B cell (primary cell): ENCODE measurements at regions not wholly inside any gene's neighbourhood (a gene's known extent, or its start where the extent isn't known, plus 50 kb on each side); places are given as distances from the start of the nearest gene placed in this dataset.

ENCODE experiments used
- ATAC-seq: fragments of 200-7000 bp; cut with Tn5 transposase; one replicate; pipeline ENCODE4 v1.10.0; 2021; ENCODE audit warnings: low read depth, mild to moderate bottlenecking, moderate number of reproducible peaks, moderate library complexity
- CTCF ChIA-PET: fragments of 350-600 bp; sonication (Branson Sonifier 250); formaldehyde crosslinking; loops from one replicate; lab custom pipeline; 2021; ENCODE audit warnings: antibody characterized with exemption, inconsistent platforms; lab: Charles Lee
- POLR2A ChIA-PET: fragments of 350-600 bp; sonication (Branson Sonifier 250); formaldehyde crosslinking; loops from one replicate; lab custom pipeline; 2021; ENCODE audit warnings: antibody characterized with exemption; lab: Charles Lee
- DNase-seq: peaks from one replicate; pipeline ENCODE4 v3.0.0; 2013
- H2AFZ ChIP-seq: 2 replicates; pipeline ENCODE4 v1.6.1; 2012; ENCODE audit warnings: mild to moderate bottlenecking, low read depth, low read length; ENCODE audit not compliant: insufficient read depth, poor library complexity, severe bottlenecking
- H3K27ac ChIP-seq, 2 donors: 1 replicate in 1 of 2; 2 replicates in 1 of 2; pipeline ENCODE4 v1.5.1; 2012 to 2013; ENCODE audit warnings: low read length in 2 of 2, mild to moderate bottlenecking in 2 of 2, moderate library complexity in 1 of 2
- H3K27me3 ChIP-seq, 4 experiments: fragments of 200-600 bp in 1 of 4; sonication (generic) in 1 of 4; replicated peaks in 1 of 4; 1 replicate in 2 of 4; 2 replicates in 2 of 4; pipeline versions ENCODE4 v1.6.1 to v1.7.0; 2013 to 2016; ENCODE audit warnings: low read length in 3 of 4, mild to moderate bottlenecking in 2 of 4, mixed read lengths in 1 of 4, moderate library complexity in 1 of 4; ENCODE audit not compliant: insufficient read depth in 4 of 4, control insufficient read depth in 3 of 4; ENCODE audit errors: control extremely low read depth in 1 of 4
- H3K36me3 ChIP-seq, 2 experiments: replicated peaks in 1 of 2; 1 replicate in 1 of 2; 2 replicates in 1 of 2; pipeline versions ENCODE4 v1.6.1 to v1.7.1; 2013; ENCODE audit warnings: low read length in 1 of 2; ENCODE audit not compliant: insufficient read depth in 2 of 2, control insufficient read depth in 1 of 2; ENCODE audit errors: control extremely low read depth in 1 of 2, extremely low read depth in 1 of 2
- H3K4me1 ChIP-seq, 2 donors: fragments of 200-600 bp in 1 of 2; sonication (generic) in 1 of 2; 1 replicate in 1 of 2; 2 replicates in 1 of 2; pipeline versions ENCODE4 v1.5.1 to v1.6.1; 2013 to 2017; ENCODE audit warnings: low read length in 2 of 2; ENCODE audit not compliant: control insufficient read depth in 2 of 2, insufficient read depth in 2 of 2
- H3K4me2 ChIP-seq: replicated peaks from 2 replicates; pipeline ENCODE3; 2012; ENCODE audit warnings: mild to moderate bottlenecking, low read depth, low read length; ENCODE audit not compliant: poor library complexity, severe bottlenecking
- H3K4me3 ChIP-seq, 5 experiments: fragments of 200-600 bp in 1 of 5; sonication (generic) in 1 of 5; 1 replicate in 3 of 5; 2 replicates in 2 of 5; pipeline versions ENCODE4 v1.5.1 to v1.7.0; 2011 to 2016; ENCODE audit warnings: low read length in 4 of 5, mild to moderate bottlenecking in 4 of 5, low read depth in 2 of 5, control low read depth in 1 of 5, moderate library complexity in 1 of 5; ENCODE audit not compliant: insufficient read depth in 1 of 5; ENCODE audit errors: control extremely low read depth in 1 of 5, extremely low read depth in 1 of 5
- H3K79me2 ChIP-seq: fragments of 200-600 bp; sonication (generic); one replicate; pipeline ENCODE4 v1.6.0; 2016; ENCODE audit warnings: low read length; ENCODE audit not compliant: control insufficient read depth, insufficient read depth
- H3K9ac ChIP-seq: fragments of 200-600 bp; sonication (generic); 2 replicates; pipeline ENCODE4 v1.6.1; 2017; ENCODE audit warnings: mild to moderate bottlenecking, low read length, moderate library complexity
- H3K9me3 ChIP-seq, 3 donors: one replicate each; pipeline versions ENCODE4 v1.6.1 to v1.7.1; 2013; ENCODE audit warnings: low read length in 2 of 3; ENCODE audit not compliant: control insufficient read depth in 2 of 3, insufficient read depth in 1 of 3; ENCODE audit errors: control extremely low read depth in 1 of 3
- H4K20me1 ChIP-seq: 2 replicates; pipeline ENCODE4 v1.6.0; 2012; ENCODE audit warnings: mild to moderate bottlenecking, low read length; ENCODE audit not compliant: insufficient read depth, control insufficient read depth, poor library complexity, severe bottlenecking
- H3K27ac Mint-ChIP-seq: one replicate; pipeline ENCODE4 v1.8.0; 2021; ENCODE audit warnings: mixed read lengths
- H3K27me3 Mint-ChIP-seq: one replicate; pipeline ENCODE4 v1.8.0; 2021; ENCODE audit warnings: mixed read lengths
- H3K4me1 Mint-ChIP-seq: one replicate; pipeline ENCODE4 v1.8.0; 2021; ENCODE audit warnings: mixed read lengths
- H3K4me3 Mint-ChIP-seq: one replicate; pipeline ENCODE4 v1.8.0; 2021; ENCODE audit warnings: mixed read lengths
- H3K9me3 Mint-ChIP-seq: one replicate; pipeline ENCODE4 v1.8.0; 2022; ENCODE audit warnings: mixed read lengths; ENCODE audit not compliant: insufficient read depth
- CTCF ChIP-seq: fragments of 200-600 bp; IDR thresholded peaks from one replicate; pipeline ENCODE4 v1.8.0; 2022; ENCODE audit warnings: antibody characterized with exemption, mild to moderate bottlenecking
- EZH2 ChIP-seq: IDR thresholded peaks from 2 replicates; pipeline ENCODE4 v1.6.1; 2012; ENCODE audit warnings: borderline replicate concordance, low read depth, mild to moderate bottlenecking, moderate library complexity, low read length; ENCODE audit not compliant: insufficient read depth, poor library complexity, severe bottlenecking
- WGBS: methylation state at CpG from one replicate; pipeline ENCODE4 v1.1.5; 2013; ENCODE audit warnings: missing lambda C conversion rate; ENCODE audit not compliant: insufficient coverage; 5-methylcytosine and 5-hydroxymethylcytosine counted together
- intact Hi-C: fragments of 100-400 bp; cut with micrococcal nuclease; formaldehyde crosslinking; loops from one replicate; pipeline ENCODE4 v1.10.0; 2022

DNA sequence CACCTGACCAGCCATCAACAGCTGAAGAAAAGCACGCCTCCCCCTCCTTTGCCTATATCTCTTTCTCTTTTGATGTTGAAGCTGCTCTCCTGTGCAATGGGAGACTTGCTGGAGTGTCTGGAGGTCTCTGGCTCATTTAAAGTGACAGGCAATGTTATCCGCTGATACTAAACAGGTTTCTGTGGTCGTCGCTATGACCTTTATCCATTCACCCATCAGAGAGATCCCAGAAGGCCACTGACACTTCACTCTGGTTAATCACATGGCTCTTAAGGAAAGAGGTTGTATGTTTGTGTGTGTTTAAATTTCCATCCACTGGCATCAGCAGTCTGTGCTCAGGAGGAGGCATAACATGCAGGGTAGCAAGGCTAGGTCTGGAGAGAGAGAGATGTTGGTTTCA lies 277.3 kb downstream of the MTX2 start:
- Histone ChIP-seq H3K9ac (no peak overlapping the region), H3K36me3 (no peaks in the 10 kb centered on the region), H3K9me3 (no peaks in the 10 kb centered on the region), H3K27ac (no peak overlapping the region), H3K27me3 (peaks cover 0 to 8% (median 3%) of the 10 kb centered on the region in 4 experiments), H3K4me1 (no peaks in the 10 kb centered on the region), H3K4me3 (no peak overlapping the region), H4K20me1 (no peaks in the 10 kb centered on the region), H3K79me2 (no peaks in the 10 kb centered on the region), H2AFZ (no peak overlapping the region), H3K4me2 (no peak overlapping the region)
- no peaks in the 10 kb centered on the region for H3K4me1 Mint-ChIP-seq
- H3K27ac Mint-ChIP-seq: no peak overlapping the region
- H3K27me3 Mint-ChIP-seq: peaks cover 20% of the 10 kb centered on the region
- ChIA-PET POLR2A (no interaction called here), CTCF (interaction anchor here (1.7 kb wide), 1 partner anchor 8 kb away, joined by 7 read pairs; no protein-coding TSS in a partner anchor)
- ATAC-seq: no peak
- WGBS: 86% methylated on average over 2 of the region's 4 CpGs
- no peak for DNase-seq
- intact Hi-C loops: no loop called here
- no peak overlapping the region for H3K4me3 Mint-ChIP-seq
- no peaks in the 10 kb centered on the region for H3K9me3 Mint-ChIP-seq
- TF ChIP-seq EZH2: no peak
- TF ChIP-seq CTCF: no peak

GRCh38 chr2:176552501-176553135 lies 283.4 kb downstream of the MTX2 start:
- Histone ChIP-seq H3K4me3 (no peak overlapping the region), H3K27ac (no peak overlapping the region), H3K36me3 (no peaks in the 10 kb centered on the region), H3K79me2 (no peaks in the 10 kb centered on the region), H3K9ac (no peak overlapping the region), H3K27me3 (peaks cover 0 to 22% (median 15%) of the 10 kb centered on the region in 4 experiments), H3K4me1 (peaks cover 10 to 11% of the 10 kb centered on the region in 2 donors), H4K20me1 (no peaks in the 10 kb centered on the region), H3K9me3 (no peaks in the 10 kb centered on the region), H3K4me2 (no peak overlapping the region), H2AFZ (no peak overlapping the region)
- no peak for ATAC-seq
- CTCF ChIA-PET: interaction anchor here (1.3 to 3.2 kb wide), 2 partner anchors 413 to 426 kb away, joined by 4 to 26 read pairs; no protein-coding TSS in a partner anchor
- Mint-ChIP-seq H3K27me3 (peaks cover 50% of the 10 kb centered on the region), H3K9me3 (no peaks in the 10 kb centered on the region), H3K4me1 (peaks cover 10% of the 10 kb centered on the region), H3K27ac (no peak overlapping the region), H3K4me3 (no peak overlapping the region)
- WGBS: no CpG with 5 or more reads among the region's 1 CpG
- TF ChIP-seq EZH2 (no peak), CTCF (no peak)
- no peak for DNase-seq
- POLR2A ChIA-PET: no interaction called here
- intact Hi-C loops: loop anchor here (5.0 kb wide), 3 partner anchors 95 to 410 kb away; no protein-coding TSS in a partner anchor
